ENCODE measurements at regions not wholly inside any gene's neighbourhood (a gene's known extent, or its start where the extent isn't known, plus 50 kb on each side); places are given as distances from the start of the nearest gene placed in this dataset.

DNA sequence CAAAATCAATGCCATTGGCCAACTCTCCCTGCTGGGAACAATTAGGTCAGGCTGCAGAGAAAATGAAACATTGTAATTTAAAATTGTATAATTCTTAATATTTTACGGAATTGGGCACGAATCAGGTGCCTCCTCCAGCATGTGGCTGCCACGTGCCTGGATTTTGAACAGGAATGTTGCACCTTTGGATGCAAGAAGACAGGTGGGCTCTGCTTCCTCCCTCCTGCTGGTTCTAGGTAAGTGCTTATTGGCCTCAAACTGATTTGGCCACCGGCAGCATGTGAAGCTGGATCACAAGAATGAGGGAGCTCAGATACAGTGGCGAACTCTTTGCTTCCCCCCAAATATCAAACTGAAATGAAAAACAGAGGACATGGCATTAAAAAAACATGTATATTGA lies 1559.9 kb upstream of the FLRT2 start:
- CTCF ChIA-PET: no interaction called here
- Histone ChIP-seq H3K9me3 (ENCODE audit: control insufficient read depth, insufficient read depth, low read depth, low read length) (no peaks in the 10 kb centered on the region), H3K4me3 (ENCODE audit: low read depth in 2 of 2, low read length in 2 of 2) (no peak overlapping the region), H3K27ac (ENCODE audit: low read length) (no peak overlapping the region), H3K36me3 (ENCODE audit: control insufficient read depth, insufficient read depth, low read length) (no peaks in the 10 kb centered on the region), H3K27me3 (ENCODE audit: control insufficient read depth, insufficient read depth, low read length) (no peaks in the 10 kb centered on the region), H3K4me1 (ENCODE audit: control insufficient read depth, insufficient read depth, low read length) (no peaks in the 10 kb centered on the region)
- DNase-seq (ENCODE audit: low read depth, low spot score) (no peak), ATAC-seq (no peak)
- in situ Hi-C loops (cut with HindIII; ENCODE audit: low pct_unique_long_range_greater_than_20kb, low sequenced_read_pairs): no loop called here
- BruUV-seq (replicated peaks): no TSS peak
- TF ChIP-seq, protein P1, sequence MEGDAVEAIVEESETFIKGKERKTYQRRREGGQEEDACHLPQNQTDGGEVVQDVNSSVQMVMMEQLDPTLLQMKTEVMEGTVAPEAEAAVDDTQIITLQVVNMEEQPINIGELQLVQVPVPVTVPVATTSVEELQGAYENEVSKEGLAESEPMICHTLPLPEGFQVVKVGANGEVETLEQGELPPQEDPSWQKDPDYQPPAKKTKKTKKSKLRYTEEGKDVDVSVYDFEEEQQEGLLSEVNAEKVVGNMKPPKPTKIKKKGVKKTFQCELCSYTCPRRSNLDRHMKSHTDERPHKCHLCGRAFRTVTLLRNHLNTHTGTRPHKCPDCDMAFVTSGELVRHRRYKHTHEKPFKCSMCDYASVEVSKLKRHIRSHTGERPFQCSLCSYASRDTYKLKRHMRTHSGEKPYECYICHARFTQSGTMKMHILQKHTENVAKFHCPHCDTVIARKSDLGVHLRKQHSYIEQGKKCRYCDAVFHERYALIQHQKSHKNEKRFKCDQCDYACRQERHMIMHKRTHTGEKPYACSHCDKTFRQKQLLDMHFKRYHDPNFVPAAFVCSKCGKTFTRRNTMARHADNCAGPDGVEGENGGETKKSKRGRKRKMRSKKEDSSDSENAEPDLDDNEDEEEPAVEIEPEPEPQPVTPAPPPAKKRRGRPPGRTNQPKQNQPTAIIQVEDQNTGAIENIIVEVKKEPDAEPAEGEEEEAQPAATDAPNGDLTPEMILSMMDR (IDR thresholded peaks at IDR 0.05): no peak
- TF ChIP-seq REST (IDR thresholded peaks at IDR 0.05; ENCODE audit: insufficient read depth in 1 of 2, low read depth in 2 of 2, low read length in 1 of 2): no peak
- no peak for TF ChIP-seq TCF7L2 (IDR thresholded peaks at IDR 0.05; ENCODE audit: low read depth, low read length)
- TF ChIP-seq SIN3A (IDR thresholded peaks at IDR 0.05; ENCODE audit: borderline replicate concordance, insufficient read depth, low read depth, low read length): no peak
- TF ChIP-seq POLR2AphosphoS5 (IDR thresholded peaks at IDR 0.05; ENCODE audit: low read depth, low read length): no peak
- intact Hi-C loops (cut with micrococcal nuclease; ENCODE audit: unreplicated experiment): no loop called here
- POLR2A ChIA-PET: no interaction called here

DNA sequence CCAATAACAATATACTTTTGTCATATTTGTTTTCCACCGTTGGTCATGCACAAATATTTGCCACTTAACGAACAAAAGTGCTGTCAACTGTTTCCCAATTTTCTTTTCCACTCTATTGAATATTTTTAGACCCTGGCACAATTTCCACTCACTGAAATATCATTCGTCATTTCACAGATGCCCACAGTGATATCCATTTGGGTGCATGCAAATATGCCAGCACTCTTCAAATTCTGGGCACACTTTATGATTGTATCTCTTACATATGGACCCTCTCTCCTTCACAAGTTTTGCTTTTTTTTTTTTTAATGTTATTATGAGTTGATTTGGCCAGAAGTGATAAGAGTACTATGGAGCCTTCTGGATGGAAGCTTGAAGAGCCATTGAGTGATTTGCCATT lies 1557.3 kb upstream of the FLRT2 start:
- H3K27ac ChIP-seq (ENCODE audit: low read length): no peak overlapping the region
- CTCF ChIA-PET: no interaction called here
- POLR2A ChIA-PET: no interaction called here
- intact Hi-C loops (cut with micrococcal nuclease; ENCODE audit: unreplicated experiment) (no loop called here), in situ Hi-C loops (cut with HindIII; ENCODE audit: low pct_unique_long_range_greater_than_20kb, low sequenced_read_pairs) (no loop called here)
- no peaks in the 10 kb centered on the region for H3K9me3 ChIP-seq (ENCODE audit: control insufficient read depth, insufficient read depth, low read depth, low read length)
- no peak for ATAC-seq
- no peak for DNase-seq (ENCODE audit: low read depth, low spot score)
- H3K36me3 ChIP-seq (ENCODE audit: control insufficient read depth, insufficient read depth, low read length): no peaks in the 10 kb centered on the region
- no TSS peak for BruUV-seq (replicated peaks)
- H3K4me1 ChIP-seq (ENCODE audit: control insufficient read depth, insufficient read depth, low read length): no peaks in the 10 kb centered on the region
- H3K4me3 ChIP-seq (ENCODE audit: low read depth in 2 of 2, low read length in 2 of 2): no peak overlapping the region
- no peak for TF ChIP-seq SIN3A (IDR thresholded peaks at IDR 0.05; ENCODE audit: borderline replicate concordance, insufficient read depth, low read depth, low read length)
- TF ChIP-seq, protein P1 (IDR thresholded peaks at IDR 0.05): no peak
- no peaks in the 10 kb centered on the region for H3K27me3 ChIP-seq (ENCODE audit: control insufficient read depth, insufficient read depth, low read length)
